HG03039 (cell line): ENCODE measurements at regions not wholly inside any gene's neighbourhood (a gene's known extent, or its start where the extent isn't known, plus 50 kb on each side); places are given as distances from the start of the nearest gene placed in this dataset.
"Not testable (repeated sequence)": the region's sequence is repeated elsewhere in the genome, so short reads cannot be mapped to it uniquely, and the experiment has no call there.

Experiments used
- ATAC-seq: cut with Tn5 transposase; IDR thresholded peaks from one replicate; pipeline ENCODE4 v1.9.1; 2021; ENCODE audit warnings: mild to moderate bottlenecking, moderate library complexity; ENCODE audit not compliant: unreplicated experiment

- ATAC-seq: no peak
Observed at GRCh38 chr13:107827840-107828549, 387.3 kb downstream of the LIG4 start.

GRCh38 chr13:107824635-107825034 is 390.7 kb downstream of the LIG4 start:
- ATAC-seq: no peak

GRCh38 chr13:107822006-107822405 is 393.3 kb downstream of the LIG4 start:
- ATAC-seq: no peak

GRCh38 chr13:107821492-107821891 is 393.8 kb downstream of the LIG4 start:
- no peak for ATAC-seq

GRCh38 chr13:107819071-107819470 is 396.3 kb downstream of the LIG4 start:
- ATAC-seq: no peak

GRCh38 chr13:107817647-107818287 is 397.6 kb downstream of the LIG4 start:
- ATAC-seq: no peak

- ATAC-seq: no peak
Observed at GRCh38 chr13:107812014-107812412, 403.3 kb downstream of the LIG4 start.

- ATAC-seq: no peak
Observed at GRCh38 chr13:107811233-107812013, 403.9 kb downstream of the LIG4 start.

GRCh38 chr13:107809125-107809524 is 406.2 kb downstream of the LIG4 start:
- no peak for ATAC-seq

- ATAC-seq: no peak
Observed at GRCh38 chr13:107808389-107808788, 406.9 kb downstream of the LIG4 start.

GRCh38 chr13:107807306-107808073 is 407.8 kb downstream of the LIG4 start:
- no peak for ATAC-seq

GRCh38 chr13:107806726-107807125 is 408.6 kb downstream of the LIG4 start:
- no peak for ATAC-seq

GRCh38 chr13:107803822-107804495 is 411.4 kb downstream of the LIG4 start:
- ATAC-seq: no peak

GRCh38 chr13:107801621-107802020 is 413.7 kb downstream of the LIG4 start:
- ATAC-seq: no peak

GRCh38 chr13:107799001-107799400 is 416.3 kb downstream of the LIG4 start:
- no peak for ATAC-seq

GRCh38 chr13:107790397-107790796 is 424.9 kb downstream of the LIG4 start:
- ATAC-seq: no peak

- ATAC-seq: no peak
Observed at GRCh38 chr13:107788464-107789165, 426.7 kb downstream of the LIG4 start.

- ATAC-seq: not testable (repeated sequence)
Observed at GRCh38 chr13:107782646-107783045, 432.7 kb downstream of the LIG4 start.

- ATAC-seq: no peak
Observed at GRCh38 chr13:107778094-107778493, 437.2 kb downstream of the LIG4 start.

- no peak for ATAC-seq
Observed at GRCh38 chr13:107770541-107770940, 444.8 kb downstream of the LIG4 start.
